HepG2 (cell line): ENCODE measurements at regions not wholly inside any gene's neighbourhood (a gene's known extent, or its start where the extent isn't known, plus 50 kb on each side); places are given as distances from the start of the nearest gene placed in this dataset.
"Not testable (repeated sequence)": the region's sequence is repeated elsewhere in the genome, so short reads cannot be mapped to it uniquely, and the experiment has no call there.

Experiments
- ATAC-seq: fragments of 200-7000 bp; cut with Tn5 transposase; 3 replicates; pipeline ENCODE4 v1.9.1; 2020; ENCODE audit warnings: mild to moderate bottlenecking, moderate library complexity
- BruUV-seq: library from RNA; stranded (reverse); fragments of 400-500 nt; replicated peaks from 2 replicates; lab custom pipeline; 2021; lab: Mats Ljungman, UMichigan
- CTCF ChIA-PET: fragments of 300-600 bp; formaldehyde crosslinking; extraction: SDS; loops from one replicate; lab custom pipeline; 2021; ENCODE audit warnings: low total read pairs, inconsistent platforms, low intra/inter-chr PET ratio; lab: Yijun Ruan, JAX
- POLR2A ChIA-PET: fragments of 350-600 bp; sonication (Branson Sonifier 250); formaldehyde crosslinking; loops from one replicate; lab custom pipeline; 2020; ENCODE audit warnings: antibody characterized with exemption, inconsistent platforms; lab: Yijun Ruan, JAX
- DNase-seq: peaks from one replicate; pipeline ENCODE4 v3.0.0-alpha.2; 2015; ENCODE audit warnings: low spot score
- FAIRE-seq: peaks from 3 replicates; lab custom pipeline; 2011; peaks lifted over from hg19 to GRCh38; lab: Jason Lieb, UNC
- H2AFZ ChIP-seq: one replicate; pipeline ENCODE4 v1.6.1; 2011; ENCODE audit warnings: low read length, inconsistent platforms
- H3K27ac ChIP-seq: fragments of 300-600 bp; 3 replicates; pipeline ENCODE4 v1.8.0; 2011; ENCODE audit warnings: mixed run types, mild to moderate bottlenecking, mixed read lengths, low read length, inconsistent platforms; ENCODE audit not compliant: insufficient read depth; ENCODE audit errors: extremely low read length
- H3K27me3 ChIP-seq, 2 experiments: fragments of 200-600 bp in 1 of 2; 2 replicates in 1 of 2; 3 replicates in 1 of 2; pipeline versions ENCODE4 v1.6.0 to v1.8.0; 2011; ENCODE audit warnings: low read length in 2 of 2, mild to moderate bottlenecking in 2 of 2, moderate library complexity in 2 of 2, inconsistent platforms in 1 of 2; ENCODE audit not compliant: insufficient read depth in 2 of 2, control insufficient read depth in 1 of 2
- H3K36me3 ChIP-seq, 2 experiments: fragments of 200-600 bp in 1 of 2; replicated peaks in 1 of 2; 2 replicates in 1 of 2; 3 replicates in 1 of 2; pipeline versions ENCODE4 v1.5.1 to v1.8.0; 2011; ENCODE audit warnings: low read length in 2 of 2, inconsistent platforms in 1 of 2; ENCODE audit not compliant: insufficient read depth in 2 of 2, control insufficient read depth in 1 of 2
- H3K4me1 ChIP-seq: 2 replicates; pipeline ENCODE4 v1.5.1; 2012; ENCODE audit warnings: low read length, inconsistent platforms; ENCODE audit not compliant: insufficient read depth
- H3K4me2 ChIP-seq: 2 replicates; pipeline ENCODE4 v1.6.0; 2011; ENCODE audit warnings: low read depth, low read length, inconsistent platforms
- H3K4me3 ChIP-seq, 3 experiments: fragments of 200-600 bp in 1 of 3; sonication (generic), shearing (Covaris generic) in 1 of 3; replicated peaks in 1 of 3; 2 replicates each; pipeline ENCODE4 v1.5.1; 2011 to 2016; ENCODE audit warnings: low read length in 3 of 3, inconsistent platforms in 2 of 3, low read depth in 2 of 3, mild to moderate bottlenecking in 2 of 3, control low read depth in 1 of 3, mixed read lengths in 1 of 3; ENCODE audit not compliant: insufficient read depth in 1 of 3
- H3K79me2 ChIP-seq: one replicate; pipeline ENCODE4 v1.6.1; 2011; ENCODE audit warnings: low read length, inconsistent platforms; ENCODE audit not compliant: insufficient read depth
- H3K9ac ChIP-seq: 2 replicates; pipeline ENCODE4 v1.6.0; 2011; ENCODE audit warnings: mild to moderate bottlenecking, low read depth, low read length, inconsistent platforms; ENCODE audit not compliant: insufficient read depth
- H3K9me3 ChIP-seq: 2 replicates; pipeline ENCODE4 v1.5.1; 2012; ENCODE audit warnings: mild to moderate bottlenecking, low read length
- H4K20me1 ChIP-seq: 2 replicates; pipeline ENCODE4 v1.6.0; 2011; ENCODE audit warnings: inconsistent platforms, mild to moderate bottlenecking, low read length, moderate library complexity; ENCODE audit not compliant: insufficient read depth
- CREBL2 ChIP-seq: sonication (generic); formaldehyde crosslinking; IDR thresholded peaks from 2 replicates; pipeline ENCODE4 v1.8.1; 2023; ENCODE audit warnings: missing genetic modification reagents, mild to moderate bottlenecking, borderline replicate concordance
- ZNF12 ChIP-seq: sonication (generic); formaldehyde crosslinking; IDR thresholded peaks from 2 replicates; pipeline ENCODE4 v1.5.0; 2020; ENCODE audit warnings: missing genetic modification reagents
- WGBS: methylation state at CpG from one replicate; pipeline ENCODE4 v1.1.6; 2017; ENCODE audit warnings: low lambda C conversion rate; 5-methylcytosine and 5-hydroxymethylcytosine counted together
- in situ Hi-C: cut with HindIII; loops from 2 replicates; pipeline ENCODE4 v1.10.0; 2017; ENCODE audit warnings: low pct_unique_long_range_greater_than_20kb; ENCODE audit not compliant: extremely low pct_ligation_motif_present
- intact Hi-C: fragments of 100-400 bp; cut with micrococcal nuclease; formaldehyde crosslinking; loops from one replicate; pipeline ENCODE4 v1.10.0; 2022; ENCODE audit not compliant: unreplicated experiment

- peaks cover 19% of the 10 kb centered on the region for H3K4me1 ChIP-seq
- no peak overlapping the region for H3K4me3 ChIP-seq
- H3K9me3 ChIP-seq: no peaks in the 10 kb centered on the region
- no TSS peak for BruUV-seq
- H3K27ac ChIP-seq: no peak overlapping the region
- POLR2A ChIA-PET: no interaction called here
- 48% methylated on average over 19 of the region's 20 CpGs for WGBS
- ATAC-seq (no peak), DNase-seq (no peak), FAIRE-seq (no peak)
- peak; percentile 88 for TF ChIP-seq ZNF12 (CRISPR knock-in tag)
- no peak for TF ChIP-seq CREBL2 (CRISPR knock-in tag)
- no peak overlapping the region for H3K4me2 ChIP-seq
- in situ Hi-C loops (loop anchor here (25.0 kb wide), 1 partner anchor 414 kb away; no protein-coding TSS in a partner anchor), intact Hi-C loops (no loop called here)
- no peaks in the 10 kb centered on the region for H4K20me1 ChIP-seq
- H3K36me3 ChIP-seq: no peaks in the 10 kb centered on the region
- CTCF ChIA-PET: no interaction called here
- no peak overlapping the region for H2AFZ ChIP-seq
- H3K9ac ChIP-seq: no peak overlapping the region
- H3K27me3 ChIP-seq: peaks cover 4 to 40% of the 10 kb centered on the region in 2 experiments; a peak in 3 of 5 replicates
- H3K79me2 ChIP-seq: no peaks in the 10 kb centered on the region
Measured at GRCh38 chr2:238776003-238776760, 71.7 kb upstream of the TWIST2 start.

- H3K4me1 ChIP-seq: peaks cover 19% of the 10 kb centered on the region
- H3K4me2 ChIP-seq, intact Hi-C loops, POLR2A ChIA-PET, H3K27ac ChIP-seq, H3K36me3 ChIP-seq, ATAC-seq, H3K4me3 ChIP-seq, DNase-seq, H3K9ac ChIP-seq, BruUV-seq, FAIRE-seq, CTCF ChIA-PET, H3K79me2 ChIP-seq, H4K20me1 ChIP-seq, H3K9me3 ChIP-seq, H2AFZ ChIP-seq: not testable (repeated sequence)
- 11% methylated on average over 8 of the region's 8 CpGs for WGBS
- in situ Hi-C loops: loop anchor here (25.0 kb wide), 1 partner anchor 414 kb away; no protein-coding TSS in a partner anchor
- H3K27me3 ChIP-seq: peaks cover 2 to 35% of the 10 kb centered on the region in 2 experiments; a peak in 3 of 5 replicates
Measured at GRCh38 chr2:238776761-238777046, 71.2 kb upstream of the TWIST2 start.
